ENCODE measurements at regions not wholly inside any gene's neighbourhood (a gene's known extent, or its start where the extent isn't known, plus 50 kb on each side); places are given as distances from the start of the nearest gene placed in this dataset.

- intact Hi-C loops (cut with DNase I): no loop called here
- Histone ChIP-seq H3K4me3 (no peak overlapping the region), H3K36me3 (ENCODE audit: insufficient read depth in 1 of 2, low read depth in 1 of 2) (no peaks in the 10 kb centered on the region), H3K9me3 (no peaks in the 10 kb centered on the region), H3K4me1 (no peaks in the 10 kb centered on the region), H3K27ac (no peak overlapping the region), H3K27me3 (ENCODE audit: insufficient read depth in 3 of 3, low read length in 2 of 3) (peaks cover 0 to 2% (median 0%) of the 10 kb centered on the region in 3 donors)
- DNase-seq (no peak), ATAC-seq (no peak)
- TF ChIP-seq CTCF (IDR thresholded peaks at IDR 0.05): no peak
- WGBS, 3 donors: 60 to 67% (median 61%) methylated on average over 37 of the region's 37 CpGs
Observed at GRCh38 chr2:393711-394696, 106.1 kb upstream of the ALKAL2 start.

- WGBS, 3 donors: 85 to 90% (median 87%) methylated on average over 9 of the region's 9 CpGs
- Histone ChIP-seq H3K4me3 (no peak overlapping the region), H3K27ac (no peak overlapping the region), H3K4me1 (no peaks in the 10 kb centered on the region), H3K36me3 (ENCODE audit: insufficient read depth in 1 of 2, low read depth in 1 of 2) (no peaks in the 10 kb centered on the region), H3K9me3 (no peaks in the 10 kb centered on the region), H3K27me3 (ENCODE audit: insufficient read depth in 3 of 3, low read length in 2 of 3) (peaks cover 0 to 2% (median 0%) of the 10 kb centered on the region in 3 donors)
- ATAC-seq (no peak), DNase-seq (no peak)
- no peak for TF ChIP-seq CTCF (IDR thresholded peaks at IDR 0.05)
- intact Hi-C loops (cut with DNase I): no loop called here
Observed at GRCh38 chr2:392926-393280, 105.0 kb upstream of the ALKAL2 start.

- Histone ChIP-seq H3K27me3 (ENCODE audit: insufficient read depth in 3 of 3, low read length in 2 of 3) (peaks cover 0 to 2% (median 0%) of the 10 kb centered on the region in 3 donors), H3K4me3 (no peak overlapping the region), H3K4me1 (no peaks in the 10 kb centered on the region), H3K9me3 (no peaks in the 10 kb centered on the region), H3K27ac (no peak overlapping the region), H3K36me3 (ENCODE audit: insufficient read depth in 1 of 2, low read depth in 1 of 2) (no peaks in the 10 kb centered on the region)
- intact Hi-C loops (cut with DNase I): no loop called here
- 80 to 87% (median 81%) methylated on average over 32 of the region's 32 CpGs for WGBS, 3 donors
- no peak for ATAC-seq
- TF ChIP-seq CTCF (IDR thresholded peaks at IDR 0.05): no peak
- no peak for DNase-seq
Observed at GRCh38 chr2:392181-392925, 104.5 kb upstream of the ALKAL2 start.

- no peak for TF ChIP-seq CTCF (IDR thresholded peaks at IDR 0.05)
- WGBS, 3 donors: 66 to 71% (median 69%) methylated on average over 6 of the region's 6 CpGs
- no peak overlapping the region for H3K4me3 ChIP-seq
- no peak overlapping the region for H3K27ac ChIP-seq
- no peaks in the 10 kb centered on the region for H3K36me3 ChIP-seq (ENCODE audit: insufficient read depth in 1 of 2, low read depth in 1 of 2)
- no peaks in the 10 kb centered on the region for H3K4me1 ChIP-seq
- H3K27me3 ChIP-seq (ENCODE audit: insufficient read depth in 3 of 3, low read length in 2 of 3): peaks cover 0 to 2% (median 0%) of the 10 kb centered on the region in 3 donors
- H3K9me3 ChIP-seq: no peaks in the 10 kb centered on the region
- ATAC-seq (no peak), DNase-seq (no peak)
- intact Hi-C loops (cut with DNase I): no loop called here
Observed at GRCh38 chr2:391696-392095, 103.8 kb upstream of the ALKAL2 start.
